ENCODE measurements at regions not wholly inside any gene's neighbourhood (a gene's known extent, or its start where the extent isn't known, plus 50 kb on each side); places are given as distances from the start of the nearest gene placed in this dataset.

- intact Hi-C loops (cut with DNase I): no loop called here
- TF ChIP-seq POLR2AphosphoS5 (IDR thresholded peaks at IDR 0.05): no peak
- TF ChIP-seq, protein P1, sequence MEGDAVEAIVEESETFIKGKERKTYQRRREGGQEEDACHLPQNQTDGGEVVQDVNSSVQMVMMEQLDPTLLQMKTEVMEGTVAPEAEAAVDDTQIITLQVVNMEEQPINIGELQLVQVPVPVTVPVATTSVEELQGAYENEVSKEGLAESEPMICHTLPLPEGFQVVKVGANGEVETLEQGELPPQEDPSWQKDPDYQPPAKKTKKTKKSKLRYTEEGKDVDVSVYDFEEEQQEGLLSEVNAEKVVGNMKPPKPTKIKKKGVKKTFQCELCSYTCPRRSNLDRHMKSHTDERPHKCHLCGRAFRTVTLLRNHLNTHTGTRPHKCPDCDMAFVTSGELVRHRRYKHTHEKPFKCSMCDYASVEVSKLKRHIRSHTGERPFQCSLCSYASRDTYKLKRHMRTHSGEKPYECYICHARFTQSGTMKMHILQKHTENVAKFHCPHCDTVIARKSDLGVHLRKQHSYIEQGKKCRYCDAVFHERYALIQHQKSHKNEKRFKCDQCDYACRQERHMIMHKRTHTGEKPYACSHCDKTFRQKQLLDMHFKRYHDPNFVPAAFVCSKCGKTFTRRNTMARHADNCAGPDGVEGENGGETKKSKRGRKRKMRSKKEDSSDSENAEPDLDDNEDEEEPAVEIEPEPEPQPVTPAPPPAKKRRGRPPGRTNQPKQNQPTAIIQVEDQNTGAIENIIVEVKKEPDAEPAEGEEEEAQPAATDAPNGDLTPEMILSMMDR (IDR thresholded peaks at IDR 0.05): no peak
- TF ChIP-seq POLR2A (IDR thresholded peaks at IDR 0.05; ENCODE audit: low read depth): no peak
- no peak for TF ChIP-seq EP300 (IDR thresholded peaks at IDR 0.05)
- DNase-seq (ENCODE audit: extremely low spot score): no peak
- H3K36me3 ChIP-seq: no peaks in the 10 kb centered on the region
- H3K9me3 ChIP-seq: no peaks in the 10 kb centered on the region
- H3K4me3 ChIP-seq: no peak overlapping the region
- H3K27ac ChIP-seq (replicated peaks in 1 of 4): no peak overlapping the region
- H3K4me1 ChIP-seq: peaks cover 0 to 6% (median under 1%) of the 10 kb centered on the region in 4 donors
- no peaks in the 10 kb centered on the region for H3K27me3 ChIP-seq
Measured at GRCh38 chr5:68550015-68550414, 334.5 kb downstream of the PIK3R1 start.

DNA sequence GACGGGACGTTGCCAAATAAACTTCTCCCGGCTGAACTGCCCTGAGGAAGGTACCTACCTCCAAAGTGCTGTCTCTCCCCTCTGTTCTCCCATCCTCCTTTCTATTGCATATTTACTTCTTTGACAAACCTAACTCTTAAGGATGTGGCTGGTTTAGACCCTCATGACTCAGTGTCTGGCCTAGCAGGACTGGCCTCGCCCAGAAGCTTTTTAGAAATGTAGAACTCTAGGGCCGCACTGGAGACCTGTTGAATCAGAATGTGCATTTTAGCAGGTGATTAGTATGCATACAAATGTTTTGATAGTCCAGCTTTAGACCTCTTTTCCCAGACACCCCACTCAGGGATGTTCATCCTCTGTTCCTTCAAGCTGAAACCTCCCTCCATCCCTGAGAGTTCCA lies 335.9 kb downstream of the PIK3R1 start:
- no peaks in the 10 kb centered on the region for H3K36me3 ChIP-seq
- WGBS: 85% methylated on average over 5 of the region's 5 CpGs
- no peak overlapping the region for H3K27ac ChIP-seq (replicated peaks in 1 of 4)
- peaks cover 0 to 6% (median 3%) of the 10 kb centered on the region in 4 donors for H3K4me1 ChIP-seq
- H3K27me3 ChIP-seq: no peaks in the 10 kb centered on the region
- H3K9me3 ChIP-seq: no peaks in the 10 kb centered on the region
- no peak for DNase-seq (ENCODE audit: extremely low spot score)
- TF ChIP-seq, protein P1 (IDR thresholded peaks at IDR 0.05): no peak
- TF ChIP-seq EP300 (IDR thresholded peaks at IDR 0.05) (no peak), POLR2AphosphoS5 (IDR thresholded peaks at IDR 0.05) (no peak), POLR2A (IDR thresholded peaks at IDR 0.05; ENCODE audit: low read depth) (no peak)
- intact Hi-C loops (cut with DNase I): no loop called here
- no peak overlapping the region for H3K4me3 ChIP-seq

GRCh38 chr5:68554571-68555279 lies 339.2 kb downstream of the PIK3R1 start:
- no peak for TF ChIP-seq POLR2A (IDR thresholded peaks at IDR 0.05; ENCODE audit: low read depth)
- H3K36me3 ChIP-seq: no peaks in the 10 kb centered on the region
- no peak overlapping the region for H3K27ac ChIP-seq (replicated peaks in 1 of 4)
- H3K4me1 ChIP-seq: peaks cover 0 to 11% (median 3%) of the 10 kb centered on the region in 4 donors
- H3K4me3 ChIP-seq: no peak overlapping the region
- H3K27me3 ChIP-seq: no peaks in the 10 kb centered on the region
- 59% methylated on average over 8 of the region's 8 CpGs for WGBS
- H3K9me3 ChIP-seq: no peaks in the 10 kb centered on the region
- intact Hi-C loops (cut with DNase I): no loop called here
- no peak for DNase-seq (ENCODE audit: extremely low spot score)

DNA sequence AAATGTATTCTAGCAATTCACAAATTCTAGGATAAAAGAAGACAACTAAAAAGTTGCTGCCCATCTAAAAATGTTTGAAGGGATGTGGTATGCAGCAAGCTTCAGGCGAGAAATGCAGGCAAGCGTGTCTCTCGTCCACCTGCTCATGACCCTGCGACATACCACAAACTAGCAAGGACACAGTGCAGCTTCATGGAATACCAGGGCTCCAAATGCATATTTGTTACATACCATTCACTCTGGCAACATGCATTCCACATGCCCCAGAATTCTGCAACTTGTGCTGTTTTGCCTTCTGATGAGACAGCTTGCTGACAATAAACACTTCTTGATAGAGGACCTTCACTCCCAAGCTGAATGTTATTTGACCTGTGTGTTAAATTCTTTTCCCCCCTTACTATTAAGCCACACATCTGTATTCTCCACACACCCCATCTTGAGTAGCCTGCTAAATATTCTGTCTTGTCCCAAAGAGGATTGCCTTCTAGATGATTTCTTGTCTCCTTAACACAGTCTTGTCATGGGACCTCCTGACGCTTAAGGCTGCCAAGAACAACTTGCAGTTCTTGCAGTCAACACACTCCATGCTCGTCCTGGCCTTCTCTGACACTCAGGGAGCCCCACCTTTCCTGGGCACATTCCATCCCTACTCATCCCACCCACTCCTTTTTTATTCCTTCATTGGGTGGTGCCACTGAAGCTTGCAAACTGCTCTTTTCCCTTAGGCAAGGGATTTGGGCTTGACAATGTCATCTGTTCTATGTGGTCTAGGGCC lies 340.5 kb downstream of the PIK3R1 start:
- H3K9me3 ChIP-seq: no peaks in the 10 kb centered on the region
- peaks cover 0 to 11% (median 3%) of the 10 kb centered on the region in 4 donors for H3K4me1 ChIP-seq
- no peaks in the 10 kb centered on the region for H3K36me3 ChIP-seq
- DNase-seq (ENCODE audit: extremely low spot score): no peak
- no peaks in the 10 kb centered on the region for H3K27me3 ChIP-seq
- H3K4me3 ChIP-seq: no peak overlapping the region
- intact Hi-C loops (cut with DNase I): no loop called here
- no peak overlapping the region for H3K27ac ChIP-seq (replicated peaks in 1 of 4)
- 76% methylated on average over 6 of the region's 6 CpGs for WGBS
- TF ChIP-seq POLR2AphosphoS5 (IDR thresholded peaks at IDR 0.05) (no peak), POLR2A (IDR thresholded peaks at IDR 0.05; ENCODE audit: low read depth) (no peak), EP300 (IDR thresholded peaks at IDR 0.05) (no peak)
- TF ChIP-seq, protein P1 (IDR thresholded peaks at IDR 0.05): no peak

DNA sequence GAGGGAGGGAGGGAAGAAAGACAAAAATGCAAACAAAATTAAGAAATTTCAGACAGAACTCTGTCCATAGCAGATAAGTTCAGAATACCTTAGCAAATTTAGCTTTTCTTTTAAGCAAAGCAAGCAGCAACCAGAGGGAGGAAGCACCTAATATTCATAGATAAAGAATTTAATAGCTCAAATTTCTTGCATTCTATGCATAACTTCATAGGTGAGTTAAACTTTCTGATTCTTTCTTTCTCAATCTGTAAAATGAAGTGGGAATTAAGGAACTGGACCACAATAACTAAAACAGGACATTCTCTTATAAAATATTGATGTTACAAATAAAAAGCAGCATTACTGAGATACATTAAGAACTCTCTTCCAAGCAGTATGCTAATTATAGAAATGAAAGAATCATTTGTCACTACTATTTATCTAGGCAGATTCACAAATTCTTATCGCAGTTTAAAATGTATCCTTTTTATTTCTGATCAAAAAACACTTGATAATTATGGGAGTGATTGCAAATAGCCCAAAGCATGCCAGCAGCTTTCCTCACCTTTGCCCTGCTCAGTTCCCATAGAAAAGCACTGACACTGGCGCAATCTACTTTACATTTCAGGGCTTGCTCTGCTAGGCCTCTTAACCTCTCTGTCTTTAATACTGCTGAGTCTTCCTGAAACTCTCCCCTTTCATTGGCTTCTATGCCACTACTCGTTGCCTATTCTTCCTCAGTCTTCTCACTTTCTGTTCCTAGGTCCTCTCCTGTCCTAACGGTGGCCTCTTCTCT lies 341.8 kb downstream of the PIK3R1 start:
- no peaks in the 10 kb centered on the region for H3K27me3 ChIP-seq
- intact Hi-C loops (cut with DNase I): no loop called here
- 75% methylated on average over 4 of the region's 4 CpGs for WGBS
- H3K36me3 ChIP-seq: no peaks in the 10 kb centered on the region
- no peaks in the 10 kb centered on the region for H3K9me3 ChIP-seq
- H3K27ac ChIP-seq (replicated peaks in 1 of 4): no peak overlapping the region
- H3K4me3 ChIP-seq: no peak overlapping the region
- peaks cover 0 to 11% (median 3%) of the 10 kb centered on the region in 4 donors for H3K4me1 ChIP-seq
- TF ChIP-seq POLR2A (IDR thresholded peaks at IDR 0.05; ENCODE audit: low read depth) (no peak), POLR2AphosphoS5 (IDR thresholded peaks at IDR 0.05) (no peak), EP300 (IDR thresholded peaks at IDR 0.05) (no peak)
- TF ChIP-seq, protein P1 (IDR thresholded peaks at IDR 0.05): no peak
- no peak for DNase-seq (ENCODE audit: extremely low spot score)
